ENCODE measurements at regions not wholly inside any gene's neighbourhood (a gene's known extent, or its start where the extent isn't known, plus 50 kb on each side); places are given as distances from the start of the nearest gene placed in this dataset.
A peak's percentile ranks its signal among the peaks of the same experiment; 100 is the strongest.

DNA sequence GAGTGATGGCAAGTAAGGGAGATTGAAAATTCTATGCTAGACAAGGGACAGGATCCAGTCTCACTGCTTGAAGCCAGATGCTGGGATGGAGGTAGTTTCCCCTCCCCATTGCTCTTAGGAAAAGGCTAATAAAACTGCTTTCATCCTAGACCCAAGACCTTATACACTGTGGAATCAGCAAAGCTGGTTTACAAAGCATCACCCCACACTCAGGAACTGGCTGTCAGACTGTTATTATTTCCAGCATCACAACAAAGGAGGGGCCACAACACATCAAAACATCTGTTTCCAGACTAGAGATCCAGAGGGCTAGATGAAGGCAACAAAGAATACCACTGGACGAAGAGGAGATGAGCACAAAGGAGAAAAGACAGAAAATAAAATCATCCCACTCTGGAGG is 364.6 kb upstream of the PTGER4 start:
- Mint-ChIP-seq H3K27me3 (ENCODE audit: low read depth) (no peaks in the 10 kb centered on the region), H3K4me1 (ENCODE audit: low read depth) (peaks cover 13% of the 10 kb centered on the region), H3K36me3 (ENCODE audit: insufficient read depth in 2 of 2) (no peaks in the 10 kb centered on the region), H3K27ac (no peak overlapping the region), H3K9me3 (no peaks in the 10 kb centered on the region), H3K4me3 (no peak overlapping the region)
- DNase-seq (no peak), ATAC-seq (replicated peaks in 1 of 2) (no peak)

DNA sequence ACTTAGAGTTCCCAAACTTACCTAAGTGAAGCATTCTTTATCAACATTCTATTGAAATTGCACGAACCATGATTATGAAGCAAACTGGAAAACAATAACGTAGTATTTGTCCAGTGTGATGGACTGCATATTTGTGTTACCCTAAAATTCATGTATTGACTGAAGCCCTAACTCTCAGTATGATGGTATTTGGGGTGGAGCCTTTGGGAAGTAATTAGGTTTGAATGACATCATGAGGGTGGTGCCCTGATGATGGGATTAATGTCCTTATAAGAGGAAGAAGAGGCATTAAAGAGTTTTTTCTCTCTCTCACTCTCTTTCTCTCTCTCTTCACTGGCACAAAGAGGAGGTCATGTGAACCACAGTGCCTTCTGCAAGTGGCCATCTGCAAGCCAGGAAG is 365.4 kb upstream of the PTGER4 start:
- H3K36me3 Mint-ChIP-seq (ENCODE audit: insufficient read depth in 2 of 2), result no peaks in the 10 kb centered on the region
- H3K27ac Mint-ChIP-seq, result no peak overlapping the region

DNA sequence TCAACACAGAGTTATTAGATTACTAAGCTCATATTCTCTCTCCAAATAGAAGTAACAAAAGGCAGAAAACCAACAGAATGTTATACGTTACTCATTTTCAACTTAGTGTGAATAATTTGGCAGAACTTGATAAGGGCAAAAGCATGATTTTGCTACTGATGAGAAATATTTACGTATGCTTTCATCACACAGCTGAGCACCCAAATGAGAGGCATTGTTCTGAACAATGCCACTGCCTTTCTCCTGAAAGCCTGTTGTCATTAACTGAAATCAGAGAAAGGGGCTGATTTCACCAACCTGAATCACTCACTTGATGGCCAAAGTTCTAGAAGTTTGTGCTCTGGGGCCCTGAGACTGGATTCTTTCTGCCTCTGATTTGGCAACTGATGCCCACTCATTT is 367.5 kb upstream of the PTGER4 start:
- H3K27ac Mint-ChIP-seq, result peak overlapping the region; percentile 26
- peaks cover 32% of the 10 kb centered on the region for H3K4me1 Mint-ChIP-seq (ENCODE audit: low read depth)
- DNase-seq (peak in 1 of 2 donors; percentile 6), ATAC-seq (replicated peaks in 1 of 2) (peak; percentile 73)
- H3K4me3 Mint-ChIP-seq, result no peak overlapping the region
- no peaks in the 10 kb centered on the region for H3K36me3 Mint-ChIP-seq (ENCODE audit: insufficient read depth in 2 of 2)
- H3K9me3 Mint-ChIP-seq, result no peaks in the 10 kb centered on the region
- no peaks in the 10 kb centered on the region for H3K27me3 Mint-ChIP-seq (ENCODE audit: low read depth)

More for the DNA sequence above, 365.4 kb upstream of the PTGER4 start:
- Mint-ChIP-seq H3K4me3 (no peak overlapping the region), H3K4me1 (ENCODE audit: low read depth) (peaks cover 13% of the 10 kb centered on the region), H3K9me3 (no peaks in the 10 kb centered on the region), H3K27me3 (ENCODE audit: low read depth) (no peaks in the 10 kb centered on the region)
- no peak for ATAC-seq (replicated peaks in 1 of 2)
- DNase-seq, result no peak

DNA sequence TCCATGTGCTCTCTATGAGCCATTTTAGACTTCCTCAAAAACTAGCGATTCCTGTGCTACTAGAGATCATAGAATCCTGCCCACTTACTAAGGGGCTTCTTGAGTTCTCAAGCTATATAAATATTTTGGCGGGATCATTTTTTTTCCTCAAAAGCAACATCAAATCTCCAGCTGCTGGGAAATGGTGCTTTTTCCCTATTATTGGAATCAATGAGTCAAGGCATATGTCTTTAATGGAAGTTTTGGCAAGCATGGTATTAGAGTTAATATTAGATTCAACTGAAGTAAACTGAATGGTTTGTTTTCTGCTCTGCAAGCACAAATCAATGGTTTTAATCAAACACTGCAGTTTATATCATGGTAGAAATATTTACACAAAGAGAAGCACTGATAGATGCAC is 369.9 kb upstream of the PTGER4 start:
- ATAC-seq (replicated peaks in 1 of 2), result no peak
- Mint-ChIP-seq H3K27me3 (ENCODE audit: low read depth) (no peaks in the 10 kb centered on the region), H3K36me3 (ENCODE audit: insufficient read depth in 2 of 2) (no peaks in the 10 kb centered on the region), H3K4me3 (no peak overlapping the region), H3K4me1 (ENCODE audit: low read depth) (peaks cover 32% of the 10 kb centered on the region), H3K27ac (no peak overlapping the region), H3K9me3 (no peaks in the 10 kb centered on the region)
- no peak for DNase-seq

DNA sequence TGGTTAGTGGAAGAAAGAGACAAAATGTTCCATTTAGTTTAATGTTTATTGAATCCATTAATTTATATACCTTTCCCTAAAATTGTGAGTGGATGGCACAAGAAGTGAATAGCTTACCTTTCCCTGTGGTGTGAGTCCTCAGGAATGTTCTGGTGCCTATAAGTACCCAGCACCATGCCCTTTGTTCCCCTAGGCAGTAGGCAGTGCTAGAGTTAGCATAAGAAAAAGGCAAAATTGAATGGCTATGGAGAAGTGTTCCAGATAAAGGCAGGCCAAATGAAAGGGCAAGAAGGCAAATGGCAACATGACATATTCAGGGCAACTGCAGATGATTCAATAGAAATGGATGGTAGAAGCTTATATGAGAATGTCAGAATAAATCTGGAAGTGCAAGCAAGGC is 370.8 kb upstream of the PTGER4 start:
- H3K27ac Mint-ChIP-seq, result no peak overlapping the region
- ATAC-seq (replicated peaks in 1 of 2) (no peak), DNase-seq (no peak)
- no peaks in the 10 kb centered on the region for H3K27me3 Mint-ChIP-seq (ENCODE audit: low read depth)
- H3K9me3 Mint-ChIP-seq, result no peaks in the 10 kb centered on the region
- no peaks in the 10 kb centered on the region for H3K36me3 Mint-ChIP-seq (ENCODE audit: insufficient read depth in 2 of 2)
- H3K4me3 Mint-ChIP-seq, result no peak overlapping the region
- peaks cover 32% of the 10 kb centered on the region for H3K4me1 Mint-ChIP-seq (ENCODE audit: low read depth)

DNA sequence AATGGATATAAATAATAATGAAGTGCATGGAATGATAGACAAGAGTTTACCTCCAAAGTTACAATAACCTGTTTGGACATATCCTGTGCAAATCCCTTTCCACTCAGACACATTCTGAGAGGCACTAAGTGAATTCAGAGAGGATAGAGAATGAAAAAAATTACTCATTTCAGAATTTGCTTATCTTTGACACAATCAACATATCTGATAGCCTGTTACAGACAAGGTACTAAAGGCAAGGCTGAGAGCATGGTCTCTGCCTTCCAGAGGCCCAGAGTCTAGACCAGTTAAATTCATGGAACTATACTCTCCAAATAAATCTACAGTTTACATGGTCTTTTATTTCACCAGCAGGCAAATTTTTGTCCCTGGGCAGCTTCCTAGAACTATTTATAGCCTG is 371.8 kb upstream of the PTGER4 start:
- H3K4me3 Mint-ChIP-seq, result peak overlapping the region in 1 of 2 donors; percentile 61
- peak overlapping the region; percentile 60 for H3K27ac Mint-ChIP-seq
- DNase-seq (no peak), ATAC-seq (replicated peaks in 1 of 2) (peak; percentile 87 to 88)
- H3K9me3 Mint-ChIP-seq, result no peaks in the 10 kb centered on the region
- peaks cover 32% of the 10 kb centered on the region for H3K4me1 Mint-ChIP-seq (ENCODE audit: low read depth)
- H3K36me3 Mint-ChIP-seq (ENCODE audit: insufficient read depth in 2 of 2), result no peaks in the 10 kb centered on the region
- no peaks in the 10 kb centered on the region for H3K27me3 Mint-ChIP-seq (ENCODE audit: low read depth)

DNA sequence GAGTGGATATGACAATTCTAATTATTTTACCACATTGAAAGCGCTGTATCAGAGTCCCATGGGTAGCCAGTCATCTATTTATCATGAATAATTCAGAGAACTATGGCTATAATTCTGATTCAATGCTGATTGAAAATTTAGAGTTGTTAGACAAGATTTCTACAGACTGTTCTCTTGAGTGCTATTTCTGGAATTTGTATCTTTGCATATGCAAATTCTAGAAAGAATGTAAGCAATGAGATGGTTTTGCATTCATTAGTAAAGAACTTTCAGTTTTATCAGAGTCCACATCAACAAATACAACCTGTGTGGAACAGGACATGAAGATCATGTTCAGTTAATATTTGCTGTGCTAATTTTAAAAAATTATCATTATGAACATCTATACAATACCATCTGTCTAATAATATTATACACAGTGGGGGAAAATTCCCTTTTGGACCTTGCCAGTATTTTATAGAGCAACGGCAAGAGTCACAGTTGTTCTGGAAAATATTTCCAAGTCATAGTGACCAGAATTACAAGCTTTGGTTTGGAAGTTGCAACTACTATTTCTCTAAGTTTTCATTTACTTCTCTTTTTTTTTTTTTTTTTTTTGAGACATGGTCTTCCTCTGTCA is 372.7 kb upstream of the PTGER4 start:
- H3K27me3 Mint-ChIP-seq (ENCODE audit: low read depth), result no peaks in the 10 kb centered on the region
- H3K4me1 Mint-ChIP-seq (ENCODE audit: low read depth), result peaks cover 22% of the 10 kb centered on the region
- no peak overlapping the region for H3K27ac Mint-ChIP-seq
- no peak for DNase-seq
- H3K4me3 Mint-ChIP-seq, result no peak overlapping the region
- no peaks in the 10 kb centered on the region for H3K36me3 Mint-ChIP-seq (ENCODE audit: insufficient read depth in 2 of 2)
- no peaks in the 10 kb centered on the region for H3K9me3 Mint-ChIP-seq
- no peak for ATAC-seq (replicated peaks in 1 of 2)

DNA sequence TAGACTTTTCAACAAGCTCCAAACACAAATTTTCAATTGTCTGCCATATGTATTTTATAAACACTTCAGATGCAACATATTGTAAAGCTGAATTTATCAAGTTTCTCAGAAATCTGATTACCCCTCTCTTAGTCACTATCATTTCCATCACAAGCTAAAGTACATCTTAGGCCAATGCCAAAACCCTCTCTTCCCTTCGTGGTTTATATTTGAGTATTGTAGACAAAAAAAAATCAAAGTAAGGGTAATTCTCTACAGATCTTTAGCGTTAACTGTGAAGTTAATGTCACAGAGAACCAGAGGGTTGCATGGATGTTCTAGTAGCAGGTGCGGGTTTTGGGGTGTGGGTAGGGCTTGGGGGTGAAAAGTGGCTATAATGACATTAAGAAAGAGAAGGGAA is 387.7 kb upstream of the PTGER4 start:
- DNase-seq (no peak), ATAC-seq (replicated peaks in 1 of 2) (peak in 1 of 2 donors; percentile 36)
- Mint-ChIP-seq H3K4me1 (ENCODE audit: low read depth) (peaks cover 20% of the 10 kb centered on the region), H3K36me3 (ENCODE audit: insufficient read depth in 2 of 2) (peaks cover 2 to 4% of the 10 kb centered on the region in 2 donors), H3K9me3 (peaks cover 4 to 5% of the 10 kb centered on the region in 2 donors), H3K27me3 (ENCODE audit: low read depth) (no peaks in the 10 kb centered on the region), H3K27ac (peak overlapping the region; percentile 56), H3K4me3 (no peak overlapping the region)

DNA sequence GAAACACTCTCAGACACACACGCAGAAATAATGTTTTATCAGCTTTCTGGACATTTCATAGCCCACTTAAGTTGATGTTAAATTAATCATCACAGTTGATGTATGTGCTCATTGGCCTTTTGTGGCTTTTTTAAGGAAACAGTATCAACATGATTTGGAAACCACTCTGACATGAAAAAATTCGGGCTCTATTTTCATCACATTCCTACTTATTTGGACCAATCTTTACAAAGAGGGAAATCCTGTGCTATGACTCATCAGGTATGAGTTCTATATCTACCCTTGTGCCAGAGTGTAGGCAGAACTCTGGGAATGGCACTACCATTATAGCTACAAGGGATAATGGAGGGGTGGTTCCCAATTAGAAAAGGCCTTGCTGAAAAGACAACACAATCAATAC is 388.4 kb upstream of the PTGER4 start:
- Mint-ChIP-seq H3K4me1 (ENCODE audit: low read depth) (peaks cover 20% of the 10 kb centered on the region), H3K36me3 (ENCODE audit: insufficient read depth in 2 of 2) (peaks cover 2 to 4% of the 10 kb centered on the region in 2 donors), H3K9me3 (peaks cover 3 to 5% of the 10 kb centered on the region in 2 donors), H3K4me3 (no peak overlapping the region), H3K27me3 (ENCODE audit: low read depth) (no peaks in the 10 kb centered on the region), H3K27ac (no peak overlapping the region)
- ATAC-seq (replicated peaks in 1 of 2) (no peak), DNase-seq (no peak)

DNA sequence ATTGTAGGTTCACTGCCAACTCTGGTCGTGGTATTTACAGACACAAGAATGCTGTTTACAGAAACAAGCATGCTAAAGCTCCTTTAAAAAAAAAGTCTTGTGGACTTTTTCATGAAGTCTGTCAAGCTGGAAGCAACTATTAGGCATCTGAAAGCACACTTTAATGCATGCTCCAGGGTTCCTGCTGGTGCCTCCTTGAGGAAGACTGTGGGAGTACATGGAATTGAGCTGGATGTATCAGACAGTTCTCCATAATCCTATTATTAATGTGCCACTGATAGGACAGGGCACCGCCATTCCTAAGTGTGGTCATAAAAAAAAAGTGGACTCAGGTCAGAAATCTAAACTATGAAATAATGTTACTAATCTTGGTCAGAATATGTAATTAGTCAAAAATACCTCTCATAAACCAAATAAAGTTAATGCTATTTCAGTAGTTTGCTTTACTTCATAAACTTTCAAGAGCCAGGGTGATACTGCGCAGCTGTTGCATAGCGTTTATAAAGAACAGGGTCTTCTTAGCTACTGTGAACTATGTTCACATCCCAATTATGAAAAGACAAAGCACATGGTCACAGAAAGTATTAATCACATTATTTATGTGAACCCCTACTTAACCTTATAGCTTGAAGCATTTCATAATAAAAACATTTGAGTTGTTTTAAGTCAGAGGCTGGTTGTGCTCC is 390.8 kb upstream of the PTGER4 start:
- DNase-seq (no peak), ATAC-seq (replicated peaks in 1 of 2) (no peak)
- no peak overlapping the region for H3K4me3 Mint-ChIP-seq
- H3K27me3 Mint-ChIP-seq (ENCODE audit: low read depth), result no peaks in the 10 kb centered on the region
- H3K4me1 Mint-ChIP-seq (ENCODE audit: low read depth), result peaks cover 34% of the 10 kb centered on the region
- peaks cover 2 to 4% of the 10 kb centered on the region in 2 donors for H3K36me3 Mint-ChIP-seq (ENCODE audit: insufficient read depth in 2 of 2)
- H3K9me3 Mint-ChIP-seq, result peaks cover 3 to 5% of the 10 kb centered on the region in 2 donors
- H3K27ac Mint-ChIP-seq, result no peak overlapping the region

DNA sequence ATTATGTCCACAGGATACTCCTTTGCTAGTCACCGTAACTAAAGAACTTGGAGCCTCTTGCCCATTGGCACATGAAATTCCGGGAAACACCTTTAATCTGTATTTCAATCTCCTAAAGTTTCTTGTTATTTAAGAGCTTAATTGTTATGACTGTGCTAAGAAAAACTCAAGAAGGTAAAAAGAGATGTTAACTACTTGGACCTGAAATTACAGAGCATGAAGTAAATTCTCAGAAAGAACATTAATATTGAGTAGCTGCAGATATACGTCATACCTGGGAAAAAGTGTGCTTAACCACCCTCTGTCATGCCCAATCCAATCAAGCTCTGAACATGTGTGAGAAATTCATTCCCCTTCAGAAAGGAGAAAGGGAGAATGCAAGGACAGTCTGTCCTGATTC is 394.9 kb upstream of the PTGER4 start:
- Mint-ChIP-seq H3K27me3 (ENCODE audit: low read depth) (no peaks in the 10 kb centered on the region), H3K9me3 (peaks cover 2 to 3% of the 10 kb centered on the region in 2 donors), H3K4me3 (peak overlapping the region in 1 of 2 donors; percentile 34), H3K36me3 (ENCODE audit: insufficient read depth in 2 of 2) (peaks cover 2 to 8% of the 10 kb centered on the region in 2 donors), H3K4me1 (ENCODE audit: low read depth) (peaks cover 33% of the 10 kb centered on the region), H3K27ac (no peak overlapping the region)
- ATAC-seq (replicated peaks in 1 of 2), result peak in 1 of 2 donors; percentile 57
- DNase-seq, result no peak

DNA sequence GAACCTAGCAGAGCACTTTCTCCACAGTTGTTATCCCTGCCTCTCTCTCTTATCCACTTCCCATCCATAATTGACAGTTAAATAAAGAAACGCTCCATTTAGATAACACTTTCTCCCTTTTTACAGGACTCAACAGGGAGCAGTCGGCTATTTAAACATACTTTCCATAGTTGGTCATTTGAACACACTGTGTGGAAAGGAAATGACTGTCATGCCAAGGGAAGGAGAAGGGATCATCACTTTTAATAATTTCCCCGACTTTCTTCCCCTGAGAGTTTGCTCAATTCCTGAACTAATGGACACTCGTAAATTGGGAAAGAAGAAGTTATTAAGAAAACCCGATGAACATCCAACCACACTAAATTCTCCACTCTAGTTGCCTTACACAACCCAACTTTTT is 400.8 kb upstream of the PTGER4 start:
- H3K4me3 Mint-ChIP-seq, result no peak overlapping the region
- peaks cover 2 to 8% of the 10 kb centered on the region in 2 donors for H3K36me3 Mint-ChIP-seq (ENCODE audit: insufficient read depth in 2 of 2)
- no peaks in the 10 kb centered on the region for H3K27me3 Mint-ChIP-seq (ENCODE audit: low read depth)
- DNase-seq, result no peak
- peaks cover 3% of the 10 kb centered on the region in 2 donors for H3K9me3 Mint-ChIP-seq
- no peak for ATAC-seq (replicated peaks in 1 of 2)
- no peak overlapping the region for H3K27ac Mint-ChIP-seq
- H3K4me1 Mint-ChIP-seq (ENCODE audit: low read depth), result peaks cover 76% of the 10 kb centered on the region

DNA sequence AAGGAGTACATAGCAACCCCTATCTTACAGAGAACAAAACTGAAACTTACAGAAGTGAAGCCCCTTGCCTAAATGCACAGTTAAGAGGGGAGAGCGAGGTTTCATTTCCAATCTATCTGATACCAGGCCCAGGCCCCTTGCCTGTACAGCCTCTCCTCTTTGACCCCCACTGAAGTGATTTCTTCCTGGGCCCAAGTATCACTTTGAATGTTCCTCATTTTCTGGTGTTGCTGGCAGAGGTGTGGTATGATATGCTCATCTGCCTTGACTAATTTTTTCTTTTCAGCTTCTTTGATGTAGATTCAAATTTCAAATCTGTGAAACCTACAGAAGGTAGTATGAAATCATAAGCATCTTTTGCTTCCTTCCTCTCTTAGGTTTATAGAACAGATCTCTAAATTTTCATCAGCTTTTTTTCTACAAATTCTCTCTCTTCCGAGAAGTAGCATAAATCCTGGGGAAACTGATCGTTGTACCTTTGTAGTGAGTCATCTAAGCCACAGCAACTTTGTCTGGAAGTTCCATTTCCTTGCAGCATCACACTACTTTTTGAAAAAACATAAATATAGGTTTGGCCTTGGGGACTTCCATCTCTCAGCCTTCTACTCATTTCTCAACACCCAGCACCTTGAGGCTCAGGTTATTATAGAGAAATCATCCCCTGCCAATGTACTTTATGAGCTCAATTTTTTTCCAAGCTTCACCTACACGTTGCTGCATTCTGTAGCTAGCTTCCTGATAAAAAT is 402.4 kb upstream of the PTGER4 start:
- peak; percentile 71 to 72 for DNase-seq
- peaks cover 3 to 5% of the 10 kb centered on the region in 2 donors for H3K9me3 Mint-ChIP-seq
- peak overlapping the region; percentile 53 to 82 for H3K4me3 Mint-ChIP-seq
- peaks cover 2 to 9% of the 10 kb centered on the region in 2 donors for H3K36me3 Mint-ChIP-seq (ENCODE audit: insufficient read depth in 2 of 2)
- H3K4me1 Mint-ChIP-seq (ENCODE audit: low read depth), result peaks cover 77% of the 10 kb centered on the region
- H3K27ac Mint-ChIP-seq, result peak overlapping the region; percentile 100
- no peaks in the 10 kb centered on the region for H3K27me3 Mint-ChIP-seq (ENCODE audit: low read depth)
- peak; percentile 90 to 92 for ATAC-seq (replicated peaks in 1 of 2)

Data from activated T-cell treated with anti-CD3 and anti-CD28 coated beads, Interleukin-2, amount 50 U/mL, for 72 hours (primary cell).